H9 (cell line): ENCODE measurements at regions not wholly inside any gene's neighbourhood (a gene's known extent, or its start where the extent isn't known, plus 50 kb on each side); places are given as distances from the start of the nearest gene placed in this dataset.

Experiments
- DNase-seq: peaks from one replicate; pipeline ENCODE4 v3.0.0-alpha.2; 2017
- H2AFZ ChIP-seq: one replicate; pipeline ENCODE4 v1.6.1; 2013; ENCODE audit warnings: mild to moderate bottlenecking, low read length, control low read depth, moderate library complexity
- H2AK5ac ChIP-seq: 2 replicates; pipeline ENCODE4 v1.6.1; 2013; ENCODE audit warnings: low read length, control low read depth, mixed read lengths; ENCODE audit not compliant: insufficient read length
- H2BK120ac ChIP-seq: one replicate; pipeline ENCODE4 v1.6.1; 2013; ENCODE audit warnings: low read depth, mild to moderate bottlenecking, low read length, control low read depth, inconsistent platforms; ENCODE audit not compliant: poor library complexity, severe bottlenecking
- H2BK12ac ChIP-seq: 2 replicates; pipeline ENCODE4 v1.6.1; 2013; ENCODE audit warnings: low read length, control low read depth, mixed read lengths, low read depth; ENCODE audit not compliant: insufficient read length
- H2BK15ac ChIP-seq: 2 replicates; pipeline ENCODE4 v1.6.1; 2013; ENCODE audit warnings: low read depth, low read length, control low read depth
- H2BK20ac ChIP-seq: one replicate; pipeline ENCODE4 v1.6.1; 2013; ENCODE audit warnings: low read depth, mild to moderate bottlenecking, low read length, control low read depth, inconsistent platforms; ENCODE audit not compliant: poor library complexity, severe bottlenecking
- H2BK5ac ChIP-seq: 2 replicates; pipeline ENCODE4 v1.6.1; 2013; ENCODE audit warnings: low read length, control low read depth, mixed read lengths; ENCODE audit not compliant: insufficient read length
- H3K14ac ChIP-seq: 2 replicates; pipeline ENCODE4 v1.6.1; 2013; ENCODE audit warnings: low read length, control low read depth; ENCODE audit not compliant: insufficient read depth
- H3K18ac ChIP-seq: 2 replicates; pipeline ENCODE4 v1.6.1; 2013; ENCODE audit warnings: low read depth, mild to moderate bottlenecking, mixed read lengths, low read length, control low read depth; ENCODE audit not compliant: insufficient read length
- H3K23ac ChIP-seq: 2 replicates; pipeline ENCODE4 v1.6.1; 2013; ENCODE audit warnings: low read length, control low read depth, mixed read lengths, low read depth; ENCODE audit not compliant: insufficient read length
- H3K23me2 ChIP-seq: 2 replicates; pipeline ENCODE4 v1.6.1; 2013; ENCODE audit warnings: low read depth, mild to moderate bottlenecking, mixed read lengths, low read length, control low read depth; ENCODE audit not compliant: insufficient read length, poor library complexity, severe bottlenecking
- H3K27ac ChIP-seq: 2 replicates; pipeline ENCODE4 v1.5.1; 2013; ENCODE audit warnings: low read length, control low read depth, mixed read lengths, low read depth; ENCODE audit not compliant: insufficient read length
- H3K27me3 ChIP-seq: 2 replicates; pipeline ENCODE4 v1.6.1; 2013; ENCODE audit warnings: low read length, control low read depth, inconsistent platforms; ENCODE audit not compliant: insufficient read depth
- H3K4ac ChIP-seq: 2 replicates; pipeline ENCODE4 v1.6.1; 2013; ENCODE audit warnings: low read depth, mild to moderate bottlenecking, control low read depth, inconsistent platforms, low read length, moderate library complexity
- H3K4me1 ChIP-seq: 2 replicates; pipeline ENCODE4 v1.6.1; 2013; ENCODE audit warnings: low read length, control low read depth, inconsistent platforms; ENCODE audit not compliant: insufficient read depth
- H3K4me2 ChIP-seq: 2 replicates; pipeline ENCODE4 v1.6.1; 2013; ENCODE audit warnings: low read length, control low read depth, mixed read lengths; ENCODE audit not compliant: insufficient read length, insufficient read depth
- H3K56ac ChIP-seq: 2 replicates; pipeline ENCODE4 v1.6.1; 2013; ENCODE audit warnings: low read depth, mild to moderate bottlenecking, mixed read lengths, low read length, control low read depth; ENCODE audit not compliant: insufficient read length
- H3K79me1 ChIP-seq: 2 replicates; pipeline ENCODE4 v1.6.1; 2013; ENCODE audit warnings: low read depth, mild to moderate bottlenecking, moderate library complexity, low read length, control low read depth, inconsistent platforms; ENCODE audit not compliant: insufficient read depth, poor library complexity, severe bottlenecking
- H3K79me2 ChIP-seq: 2 replicates; pipeline ENCODE4 v1.6.1; 2013; ENCODE audit warnings: low read length, control low read depth, inconsistent platforms; ENCODE audit not compliant: insufficient read depth
- H3K9ac ChIP-seq: 2 replicates; pipeline ENCODE4 v1.6.1; 2013; ENCODE audit warnings: low read length, control low read depth, mixed read lengths; ENCODE audit not compliant: insufficient read length; ENCODE audit errors: extremely low read depth
- H3K9me3 ChIP-seq: one replicate; pipeline ENCODE4 v1.6.1; 2013; ENCODE audit warnings: low read depth, low read length, inconsistent platforms; ENCODE audit not compliant: control insufficient read depth
- H3T11ph ChIP-seq: one replicate; pipeline ENCODE4 v1.6.1; 2013; ENCODE audit warnings: mild to moderate bottlenecking, low read length, control low read depth, inconsistent platforms
- H4K20me1 ChIP-seq: one replicate; pipeline ENCODE4 v1.6.1; 2013; ENCODE audit not compliant: control insufficient read depth, insufficient read length, insufficient read depth
- H4K5ac ChIP-seq: 2 replicates; pipeline ENCODE4 v1.6.1; 2013; ENCODE audit warnings: low read depth, mild to moderate bottlenecking, mixed read lengths, low read length, control low read depth; ENCODE audit not compliant: insufficient read length
- H4K8ac ChIP-seq: replicated peaks from 2 replicates; pipeline ENCODE4 v1.6.1; 2013; ENCODE audit warnings: low read length, control low read depth, mixed read lengths, low read depth; ENCODE audit not compliant: insufficient read length
- H4K91ac ChIP-seq: 2 replicates; pipeline ENCODE4 v1.6.1; 2013; ENCODE audit warnings: low read depth, mild to moderate bottlenecking, moderate library complexity, mixed read lengths, low read length, control low read depth; ENCODE audit not compliant: insufficient read length
- H3K27ac Mint-ChIP-seq, 3 experiments: 2 replicates in 2 of 3; 3 replicates in 1 of 3; pipeline ENCODE4 v1.8.0; 2020 to 2021; ENCODE audit warnings: mixed read lengths in 3 of 3, mild to moderate bottlenecking in 1 of 3, moderate library complexity in 1 of 3
- H3K27me3 Mint-ChIP-seq: 2 replicates; pipeline ENCODE4 v1.8.0; 2021; ENCODE audit warnings: low read depth, mild to moderate bottlenecking, moderate library complexity, mixed read lengths
- H3K36me3 Mint-ChIP-seq, 3 experiments: 2 replicates in 2 of 3; 3 replicates in 1 of 3; pipeline ENCODE4 v1.8.0; 2020 to 2021; ENCODE audit warnings: low read depth in 3 of 3, mixed read lengths in 3 of 3; ENCODE audit not compliant: insufficient read depth in 1 of 3
- H3K4me1 Mint-ChIP-seq, 2 experiments: 2 replicates each; pipeline ENCODE4 v1.8.0; 2020; ENCODE audit warnings: mixed read lengths in 2 of 2
- H3K4me3 Mint-ChIP-seq, 2 experiments: 2 replicates in 1 of 2; 3 replicates in 1 of 2; pipeline ENCODE4 v1.8.0; 2020 to 2021; ENCODE audit warnings: mild to moderate bottlenecking in 2 of 2, mixed read lengths in 2 of 2, moderate library complexity in 1 of 2
- H3K9me3 Mint-ChIP-seq, 2 experiments: 2 replicates in 1 of 2; 3 replicates in 1 of 2; pipeline ENCODE4 v1.8.0; 2020; ENCODE audit warnings: mild to moderate bottlenecking in 2 of 2, mixed read lengths in 2 of 2, moderate library complexity in 1 of 2
- CTCF ChIP-seq: fragments of 200-600 bp; sonication (generic); conservative IDR thresholded peaks from 3 replicates; pipeline ENCODE4 v1.8.0; 2021; ENCODE audit warnings: antibody characterized with exemption, mild to moderate bottlenecking

- Histone ChIP-seq H2BK5ac (no peak overlapping the region), H3K9ac (no peak overlapping the region), H3K23ac (no peak overlapping the region), H3T11ph (no peak overlapping the region), H3K23me2 (no peaks in the 10 kb centered on the region), H3K4ac (no peak overlapping the region), H4K20me1 (no peaks in the 10 kb centered on the region), H2BK20ac (no peak overlapping the region), H3K9me3 (no peaks in the 10 kb centered on the region), H3K18ac (no peak overlapping the region), H4K8ac (no peak overlapping the region), H4K91ac (no peak overlapping the region), H2AFZ (no peak overlapping the region), H2BK15ac (no peak overlapping the region), H3K27ac (no peak overlapping the region), H3K4me1 (no peaks in the 10 kb centered on the region), H3K56ac (no peak overlapping the region), H3K79me2 (no peaks in the 10 kb centered on the region), H2BK12ac (no peak overlapping the region), H2BK120ac (no peak overlapping the region), H3K27me3 (no peaks in the 10 kb centered on the region), H3K79me1 (no peaks in the 10 kb centered on the region), H4K5ac (no peak overlapping the region), H3K14ac (no peak overlapping the region), H2AK5ac (no peak overlapping the region), H3K4me2 (no peak overlapping the region)
- Mint-ChIP-seq H3K4me3 (no peak overlapping the region), H3K27me3 (no peaks in the 10 kb centered on the region; the same call in 1 of the 2 replicates), H3K36me3 (peaks cover 5 to 13% (median 6%) of the 10 kb centered on the region in 3 experiments; a peak in 4 of 7 replicates), H3K4me1 (no peaks in the 10 kb centered on the region), H3K9me3 (peaks cover 12 to 16% of the 10 kb centered on the region in 2 experiments), H3K27ac (no peak overlapping the region)
- TF ChIP-seq CTCF: no peak
- DNase-seq: no peak
Observed at GRCh38 chr13:39886336-39886735, 230.9 kb downstream of the COG6 start.
